ENCODE measurements at regions not wholly inside any gene's neighbourhood (a gene's known extent, or its start where the extent isn't known, plus 50 kb on each side); places are given as distances from the start of the nearest gene placed in this dataset.

- TF ChIP-seq CTCF (IDR thresholded peaks at IDR 0.05 in 8 of 11, conservative IDR thresholded peaks at IDR 0.05 in 3 of 11), result no peak
- no peak for TF ChIP-seq POLR2AphosphoS5 (IDR thresholded peaks at IDR 0.05)
- TF ChIP-seq POLR2A (IDR thresholded peaks at IDR 0.05), result no peak
Measured at GRCh38 chr13:111451402-111451801, 131.0 kb downstream of the TEX29 start.

Data from spleen (tissue), 7 donors.